Loucy (cell line): ENCODE measurements at regions not wholly inside any gene's neighbourhood (a gene's known extent, or its start where the extent isn't known, plus 50 kb on each side); places are given as distances from the start of the nearest gene placed in this dataset.

Experiments used
- EZH2phosphoT487 ChIP-seq: fragments of 200-600 bp; IDR thresholded peaks from 2 replicates; pipeline ENCODE4 v1.6.1; 2018; ENCODE audit warnings: antibody characterized with exemption, mild to moderate bottlenecking, moderate library complexity, borderline replicate concordance
- TF ChIP-seq, protein P1 (sequence below): fragments of 200-600 bp; sonication (generic); conservative IDR thresholded peaks from 2 replicates; pipeline ENCODE4 v1.5.1; 2014; ENCODE audit warnings: mild to moderate bottlenecking, antibody characterized with exemption, low read length

DNA sequence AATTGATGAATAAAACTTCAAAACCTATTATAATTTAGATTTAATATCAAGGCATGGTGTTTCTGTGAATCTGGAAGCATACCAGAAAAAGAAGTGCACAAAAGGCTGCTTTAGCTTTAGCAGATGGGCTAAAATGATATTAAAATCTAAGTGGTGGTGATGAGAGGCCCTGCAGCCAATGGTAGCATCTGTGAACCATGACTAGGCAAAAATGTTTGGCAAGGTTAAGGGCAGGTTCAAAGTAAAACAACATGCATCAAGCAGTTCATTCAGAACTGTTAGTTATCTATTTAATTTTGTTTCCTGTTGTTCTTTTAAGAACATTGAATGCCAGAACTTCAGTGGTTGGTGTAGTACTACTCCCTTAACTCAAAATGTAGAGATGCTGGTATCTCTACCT, 1736.9 kb upstream of the CELF4 start:
- TF ChIP-seq, protein P1, sequence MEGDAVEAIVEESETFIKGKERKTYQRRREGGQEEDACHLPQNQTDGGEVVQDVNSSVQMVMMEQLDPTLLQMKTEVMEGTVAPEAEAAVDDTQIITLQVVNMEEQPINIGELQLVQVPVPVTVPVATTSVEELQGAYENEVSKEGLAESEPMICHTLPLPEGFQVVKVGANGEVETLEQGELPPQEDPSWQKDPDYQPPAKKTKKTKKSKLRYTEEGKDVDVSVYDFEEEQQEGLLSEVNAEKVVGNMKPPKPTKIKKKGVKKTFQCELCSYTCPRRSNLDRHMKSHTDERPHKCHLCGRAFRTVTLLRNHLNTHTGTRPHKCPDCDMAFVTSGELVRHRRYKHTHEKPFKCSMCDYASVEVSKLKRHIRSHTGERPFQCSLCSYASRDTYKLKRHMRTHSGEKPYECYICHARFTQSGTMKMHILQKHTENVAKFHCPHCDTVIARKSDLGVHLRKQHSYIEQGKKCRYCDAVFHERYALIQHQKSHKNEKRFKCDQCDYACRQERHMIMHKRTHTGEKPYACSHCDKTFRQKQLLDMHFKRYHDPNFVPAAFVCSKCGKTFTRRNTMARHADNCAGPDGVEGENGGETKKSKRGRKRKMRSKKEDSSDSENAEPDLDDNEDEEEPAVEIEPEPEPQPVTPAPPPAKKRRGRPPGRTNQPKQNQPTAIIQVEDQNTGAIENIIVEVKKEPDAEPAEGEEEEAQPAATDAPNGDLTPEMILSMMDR = no peak
- no peak for TF ChIP-seq EZH2phosphoT487
